Skin of body (tissue), 1 donor: ENCODE measurements at regions not wholly inside any gene's neighbourhood (a gene's known extent, or its start where the extent isn't known, plus 50 kb on each side); places are given as distances from the start of the nearest gene placed in this dataset.
"Not testable (repeated sequence)": the region's sequence is repeated elsewhere in the genome, so short reads cannot be mapped to it uniquely, and the experiment has no call there.

Experiments used
- DNase-seq: peaks from one replicate; lab custom pipeline; 2025; lab: John Stamatoyannopoulos, UW

- DNase-seq: not testable (repeated sequence)
Observed at GRCh38 chr12:76292891-76293290, 55.3 kb downstream of the BBS10 start.

- DNase-seq: not testable (repeated sequence)
Observed at GRCh38 chr12:76292305-76292704, 55.9 kb downstream of the BBS10 start.

GRCh38 chr12:76290963-76291859, 57.0 kb downstream of the BBS10 start:
- DNase-seq: peak; percentile 57

- DNase-seq: no peak
Observed at GRCh38 chr12:76288218-76288617, 60.0 kb downstream of the BBS10 start.

GRCh38 chr12:76284816-76285750, 63.1 kb downstream of the BBS10 start:
- DNase-seq: no peak

- no peak for DNase-seq
Observed at GRCh38 chr12:76282744-76283143, 65.5 kb downstream of the BBS10 start.

- DNase-seq: no peak
Observed at GRCh38 chr12:76277480-76277879, 70.7 kb downstream of the BBS10 start.

GRCh38 chr12:76276499-76277151, 71.6 kb downstream of the BBS10 start:
- DNase-seq: no peak

GRCh38 chr12:76275511-76276093, 72.6 kb downstream of the BBS10 start:
- DNase-seq: no peak

GRCh38 chr12:76274420-76275083, 73.7 kb downstream of the BBS10 start:
- no peak for DNase-seq

- DNase-seq: no peak
Observed at GRCh38 chr12:76272287-76272686, 75.9 kb downstream of the BBS10 start.

- DNase-seq: no peak
Observed at GRCh38 chr12:76270657-76271358, 77.4 kb downstream of the BBS10 start.

- DNase-seq: no peak
Observed at GRCh38 chr12:76268267-76268666, 79.9 kb downstream of the BBS10 start.

- no peak for DNase-seq
Observed at GRCh38 chr12:76266797-76267196, 81.4 kb downstream of the BBS10 start.

- DNase-seq: no peak
Observed at GRCh38 chr12:76265424-76266180, 82.6 kb downstream of the BBS10 start.

- peak; percentile 81 for DNase-seq
Observed at GRCh38 chr12:76264611-76265012, 83.6 kb downstream of the BBS10 start.

GRCh38 chr12:76263696-76264095, 84.5 kb downstream of the BBS10 start:
- DNase-seq: no peak

- DNase-seq: no peak
Observed at GRCh38 chr12:76260390-76260748, 87.8 kb downstream of the BBS10 start.

GRCh38 chr12:76259660-76260389, 88.4 kb downstream of the BBS10 start:
- peak; percentile 84 for DNase-seq
